Ishikawa (cell line): ENCODE measurements at regions not wholly inside any gene's neighbourhood (a gene's known extent, or its start where the extent isn't known, plus 50 kb on each side); places are given as distances from the start of the nearest gene placed in this dataset.

Experiments used
- TAF1 ChIP-seq: IDR thresholded peaks from 2 replicates; pipeline ENCODE4 v1.6.1; 2012; ENCODE audit warnings: low read depth, mild to moderate bottlenecking
- TF ChIP-seq, protein P1 (sequence below): IDR thresholded peaks from 2 replicates; pipeline ENCODE4 v1.6.1; 2012; ENCODE audit warnings: low read depth, mild to moderate bottlenecking

DNA sequence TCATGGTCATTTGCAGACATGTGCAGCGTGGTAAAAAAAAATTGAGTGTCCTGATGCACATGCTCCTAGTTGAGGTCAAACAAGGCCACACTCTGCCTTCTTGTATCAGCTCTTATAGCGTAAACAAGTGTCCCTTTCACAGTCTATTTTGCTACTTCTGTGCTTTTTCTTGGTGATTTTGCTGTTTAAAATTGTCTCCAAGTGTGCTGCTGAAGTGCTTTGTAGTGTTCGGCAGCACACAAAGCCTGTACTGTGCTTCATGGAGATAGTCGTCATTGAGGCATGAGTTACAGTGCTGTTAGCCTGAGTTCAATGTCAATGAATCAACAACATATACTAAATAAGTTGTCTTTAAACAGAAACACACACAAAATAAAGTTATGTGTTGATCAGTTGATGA is 690.4 kb upstream of the MEF2C start:
- no peak for TF ChIP-seq TAF1
- TF ChIP-seq, protein P1, sequence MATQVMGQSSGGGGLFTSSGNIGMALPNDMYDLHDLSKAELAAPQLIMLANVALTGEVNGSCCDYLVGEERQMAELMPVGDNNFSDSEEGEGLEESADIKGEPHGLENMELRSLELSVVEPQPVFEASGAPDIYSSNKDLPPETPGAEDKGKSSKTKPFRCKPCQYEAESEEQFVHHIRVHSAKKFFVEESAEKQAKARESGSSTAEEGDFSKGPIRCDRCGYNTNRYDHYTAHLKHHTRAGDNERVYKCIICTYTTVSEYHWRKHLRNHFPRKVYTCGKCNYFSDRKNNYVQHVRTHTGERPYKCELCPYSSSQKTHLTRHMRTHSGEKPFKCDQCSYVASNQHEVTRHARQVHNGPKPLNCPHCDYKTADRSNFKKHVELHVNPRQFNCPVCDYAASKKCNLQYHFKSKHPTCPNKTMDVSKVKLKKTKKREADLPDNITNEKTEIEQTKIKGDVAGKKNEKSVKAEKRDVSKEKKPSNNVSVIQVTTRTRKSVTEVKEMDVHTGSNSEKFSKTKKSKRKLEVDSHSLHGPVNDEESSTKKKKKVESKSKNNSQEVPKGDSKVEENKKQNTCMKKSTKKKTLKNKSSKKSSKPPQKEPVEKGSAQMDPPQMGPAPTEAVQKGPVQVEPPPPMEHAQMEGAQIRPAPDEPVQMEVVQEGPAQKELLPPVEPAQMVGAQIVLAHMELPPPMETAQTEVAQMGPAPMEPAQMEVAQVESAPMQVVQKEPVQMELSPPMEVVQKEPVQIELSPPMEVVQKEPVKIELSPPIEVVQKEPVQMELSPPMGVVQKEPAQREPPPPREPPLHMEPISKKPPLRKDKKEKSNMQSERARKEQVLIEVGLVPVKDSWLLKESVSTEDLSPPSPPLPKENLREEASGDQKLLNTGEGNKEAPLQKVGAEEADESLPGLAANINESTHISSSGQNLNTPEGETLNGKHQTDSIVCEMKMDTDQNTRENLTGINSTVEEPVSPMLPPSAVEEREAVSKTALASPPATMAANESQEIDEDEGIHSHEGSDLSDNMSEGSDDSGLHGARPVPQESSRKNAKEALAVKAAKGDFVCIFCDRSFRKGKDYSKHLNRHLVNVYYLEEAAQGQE: no peak
